GM12873 (cell line): ENCODE measurements at regions not wholly inside any gene's neighbourhood (a gene's known extent, or its start where the extent isn't known, plus 50 kb on each side); places are given as distances from the start of the nearest gene placed in this dataset.

Source experiments
- TF ChIP-seq, protein P1 (sequence below): IDR thresholded peaks from 2 replicates; pipeline ENCODE4 v1.5.1; 2012; ENCODE audit warnings: low read depth, mild to moderate bottlenecking, moderate library complexity, low read length, control low read depth; ENCODE audit not compliant: insufficient read depth; ENCODE audit errors: missing control alignments

GRCh38 chrX:43224496-43224895 is 431.6 kb upstream of the MAOA start:
- TF ChIP-seq, protein P1, sequence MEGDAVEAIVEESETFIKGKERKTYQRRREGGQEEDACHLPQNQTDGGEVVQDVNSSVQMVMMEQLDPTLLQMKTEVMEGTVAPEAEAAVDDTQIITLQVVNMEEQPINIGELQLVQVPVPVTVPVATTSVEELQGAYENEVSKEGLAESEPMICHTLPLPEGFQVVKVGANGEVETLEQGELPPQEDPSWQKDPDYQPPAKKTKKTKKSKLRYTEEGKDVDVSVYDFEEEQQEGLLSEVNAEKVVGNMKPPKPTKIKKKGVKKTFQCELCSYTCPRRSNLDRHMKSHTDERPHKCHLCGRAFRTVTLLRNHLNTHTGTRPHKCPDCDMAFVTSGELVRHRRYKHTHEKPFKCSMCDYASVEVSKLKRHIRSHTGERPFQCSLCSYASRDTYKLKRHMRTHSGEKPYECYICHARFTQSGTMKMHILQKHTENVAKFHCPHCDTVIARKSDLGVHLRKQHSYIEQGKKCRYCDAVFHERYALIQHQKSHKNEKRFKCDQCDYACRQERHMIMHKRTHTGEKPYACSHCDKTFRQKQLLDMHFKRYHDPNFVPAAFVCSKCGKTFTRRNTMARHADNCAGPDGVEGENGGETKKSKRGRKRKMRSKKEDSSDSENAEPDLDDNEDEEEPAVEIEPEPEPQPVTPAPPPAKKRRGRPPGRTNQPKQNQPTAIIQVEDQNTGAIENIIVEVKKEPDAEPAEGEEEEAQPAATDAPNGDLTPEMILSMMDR = no peak

DNA sequence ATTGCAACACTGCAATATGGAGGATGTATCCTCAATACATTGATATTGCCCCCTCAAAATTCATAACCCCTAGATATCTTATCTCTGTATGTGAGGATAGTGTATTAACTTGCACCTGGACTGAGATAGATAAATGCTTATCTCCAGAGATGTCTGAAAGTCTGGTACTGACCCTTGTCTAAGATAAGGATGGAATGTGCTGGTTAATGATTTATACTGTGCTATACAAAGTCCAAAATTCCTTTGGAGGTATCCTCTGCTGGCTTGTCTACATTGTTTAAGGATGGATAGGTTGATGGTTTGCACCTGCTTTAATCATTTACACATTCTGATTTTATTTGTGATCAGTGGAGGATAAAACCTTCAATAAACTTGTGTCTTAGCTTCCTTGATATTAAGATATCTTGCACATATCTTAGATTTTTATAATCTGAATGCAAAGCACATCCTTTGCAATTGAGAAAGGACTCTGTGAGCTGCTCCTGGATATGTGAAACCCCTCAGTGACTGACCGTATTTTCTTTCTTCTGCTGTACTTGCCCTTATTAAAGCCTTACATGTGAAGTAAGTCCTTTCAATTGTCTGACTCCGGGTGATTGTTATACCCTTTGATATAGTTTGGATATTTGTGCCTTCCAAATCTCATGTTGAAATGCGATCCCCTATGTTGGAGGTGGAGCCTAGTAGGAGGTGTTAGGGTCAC is 430.3 kb upstream of the MAOA start:
- TF ChIP-seq, protein P1 = no peak

DNA sequence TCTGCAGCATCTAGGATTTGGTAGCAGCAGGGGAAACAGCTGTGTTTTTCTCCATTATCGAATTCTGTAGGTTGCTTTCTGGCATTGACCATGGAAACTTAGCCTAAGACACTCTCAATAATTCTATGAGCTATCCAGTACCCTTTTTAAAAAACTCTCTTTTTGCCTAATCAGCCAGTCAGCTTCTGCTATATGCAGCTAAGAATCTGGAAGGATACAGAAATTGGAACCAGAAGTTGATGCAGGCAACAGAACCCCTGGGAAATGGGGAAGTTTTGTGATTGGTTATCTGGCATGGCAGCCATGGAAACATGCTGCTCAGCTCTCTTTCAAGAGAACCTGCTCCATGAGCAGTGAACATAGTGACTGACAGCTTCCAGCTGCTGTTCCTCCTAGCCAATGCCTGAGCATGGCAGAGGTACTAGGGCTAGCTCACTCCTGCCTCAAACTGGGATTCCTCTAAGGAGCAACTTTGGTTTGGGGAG is 417.6 kb upstream of the MAOA start:
- TF ChIP-seq, protein P1 = no peak

GRCh38 chrX:43239356-43239755 is 416.7 kb upstream of the MAOA start:
- TF ChIP-seq, protein P1 = no peak

DNA sequence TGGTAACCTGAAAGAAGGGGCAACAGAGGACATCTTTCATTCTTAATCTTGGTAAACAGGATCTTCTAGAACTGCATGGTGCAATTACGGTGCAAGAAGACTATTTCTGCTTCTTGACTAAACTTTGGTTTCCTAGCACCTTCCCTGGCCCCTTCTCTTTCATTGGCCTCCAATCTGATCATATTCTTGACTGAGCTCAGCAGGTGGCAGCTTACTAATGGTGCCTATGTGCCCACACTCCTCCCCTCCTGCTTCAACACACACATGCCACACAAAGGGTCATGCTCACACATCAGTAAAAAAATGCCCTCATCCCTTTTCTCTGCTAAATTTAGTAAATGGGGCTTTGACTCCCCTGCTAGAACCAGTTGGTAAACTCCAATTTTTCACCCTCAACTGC is 400.5 kb upstream of the MAOA start:
- TF ChIP-seq, protein P1 = no peak

- TF ChIP-seq, protein P1 = no peak
These were observed 389.6 kb upstream of the MAOA start for GRCh38 chrX:43266487-43266886.

- TF ChIP-seq, protein P1 = no peak
These were observed 388.4 kb upstream of the MAOA start for GRCh38 chrX:43267652-43268051.

DNA sequence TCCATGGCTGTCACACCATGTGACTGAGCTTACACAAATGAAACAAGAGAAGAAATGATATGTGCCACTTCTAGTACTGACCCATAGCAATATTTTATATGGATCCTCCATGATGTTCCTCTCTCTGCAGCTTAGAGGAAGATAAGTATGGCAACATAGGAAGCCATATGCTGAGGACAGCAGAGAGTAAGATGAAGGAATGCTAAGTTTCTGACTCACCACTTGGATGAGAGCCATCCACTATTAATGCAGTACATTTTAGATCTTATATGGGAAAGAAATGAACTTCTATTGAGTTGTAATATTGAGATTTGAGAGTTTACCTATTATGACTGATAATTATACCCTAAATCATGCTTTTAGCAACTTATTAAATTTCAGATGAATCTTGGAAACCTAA is 386.9 kb upstream of the MAOA start:
- TF ChIP-seq, protein P1 = no peak
